SK-N-MC (cell line): ENCODE measurements at regions not wholly inside any gene's neighbourhood (a gene's known extent, or its start where the extent isn't known, plus 50 kb on each side); places are given as distances from the start of the nearest gene placed in this dataset.
"Not testable (repeated sequence)": the region's sequence is repeated elsewhere in the genome, so short reads cannot be mapped to it uniquely, and the experiment has no call there.

Experiments used
- DNase-seq: peaks from one replicate; pipeline ENCODE4 v3.0.0-alpha.2; 2011; ENCODE audit warnings: low read depth, low spot score
- H3K27ac ChIP-seq: fragments of 200-600 bp; sonication (generic); 2 replicates; pipeline ENCODE4 v1.5.1; 2016; ENCODE audit warnings: mixed run types
- H3K36me3 ChIP-seq: fragments of 200-600 bp; sonication (generic); 2 replicates; pipeline ENCODE4 v1.6.1; 2017; ENCODE audit warnings: antibody characterized with exemption, low read length, mixed read lengths; ENCODE audit not compliant: insufficient read depth
- H3K4me3 ChIP-seq: fragments of 200-600 bp; sonication (generic); 2 replicates; pipeline ENCODE4 v1.5.1; 2016
- H3K9ac ChIP-seq: fragments of 200-600 bp; sonication (generic); 2 replicates; pipeline ENCODE4 v1.8.0; 2017; ENCODE audit warnings: mixed run types, mixed read lengths; ENCODE audit not compliant: insufficient read length
- H3K9me3 ChIP-seq: fragments of 200-600 bp; sonication (generic); 2 replicates; pipeline ENCODE4 v1.6.1; 2017; ENCODE audit warnings: low read depth, mild to moderate bottlenecking, antibody characterized with exemption, low read length, moderate library complexity, mixed read lengths
- EZH2 ChIP-seq: fragments of 200-600 bp; sonication (generic); IDR thresholded peaks from one replicate; pipeline ENCODE4 v1.6.1; 2017; ENCODE audit warnings: antibody characterized with exemption
- FOXP2 ChIP-seq: optimal IDR thresholded peaks from 2 replicates; pipeline ENCODE3; 2011; ENCODE audit warnings: mild to moderate bottlenecking, moderate library complexity; ENCODE audit not compliant: insufficient read depth; ENCODE audit errors: extremely low read length, control extremely low read depth
- POLR2AphosphoS5 ChIP-seq: IDR thresholded peaks from 2 replicates; pipeline ENCODE4 v1.6.1; 2012; ENCODE audit warnings: mild to moderate bottlenecking, low read depth, low read length, borderline replicate concordance

DNA sequence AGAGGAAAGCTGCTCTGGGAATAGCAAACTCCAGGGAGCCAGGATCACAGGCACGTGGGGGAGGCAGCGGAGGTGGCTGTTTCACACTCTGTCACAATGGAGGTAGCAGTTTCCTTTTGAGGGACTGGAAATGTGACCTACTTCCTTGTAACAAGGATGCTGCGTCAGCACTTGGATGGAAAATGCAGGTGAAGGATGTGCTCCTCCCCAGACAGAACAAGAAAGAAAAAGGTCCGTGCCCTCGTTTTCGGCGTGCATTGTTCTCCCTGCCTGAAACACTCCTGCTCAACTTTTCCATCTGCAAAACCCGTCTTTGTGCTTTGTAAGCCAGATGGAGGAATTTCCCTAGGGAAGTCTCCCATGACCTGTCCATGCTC lies 55.1 kb upstream of the SH3PXD2B start:
- no peak overlapping the region for H3K4me3 ChIP-seq
- no peak overlapping the region for H3K27ac ChIP-seq
- TF ChIP-seq POLR2AphosphoS5: no peak
- TF ChIP-seq EZH2: no peak
- no peak for TF ChIP-seq FOXP2
- DNase-seq: no peak
- no peaks in the 10 kb centered on the region for H3K9me3 ChIP-seq
- H3K9ac ChIP-seq: no peak overlapping the region
- no peaks in the 10 kb centered on the region for H3K36me3 ChIP-seq

GRCh38 chr5:172508471-172509404 lies 54.4 kb upstream of the SH3PXD2B start:
- Histone ChIP-seq H3K27ac (no peak overlapping the region), H3K4me3 (no peak overlapping the region), H3K36me3 (no peaks in the 10 kb centered on the region), H3K9me3 (no peaks in the 10 kb centered on the region), H3K9ac (no peak overlapping the region)
- TF ChIP-seq POLR2AphosphoS5 (no peak), FOXP2 (no peak), EZH2 (no peak)
- DNase-seq: no peak

DNA sequence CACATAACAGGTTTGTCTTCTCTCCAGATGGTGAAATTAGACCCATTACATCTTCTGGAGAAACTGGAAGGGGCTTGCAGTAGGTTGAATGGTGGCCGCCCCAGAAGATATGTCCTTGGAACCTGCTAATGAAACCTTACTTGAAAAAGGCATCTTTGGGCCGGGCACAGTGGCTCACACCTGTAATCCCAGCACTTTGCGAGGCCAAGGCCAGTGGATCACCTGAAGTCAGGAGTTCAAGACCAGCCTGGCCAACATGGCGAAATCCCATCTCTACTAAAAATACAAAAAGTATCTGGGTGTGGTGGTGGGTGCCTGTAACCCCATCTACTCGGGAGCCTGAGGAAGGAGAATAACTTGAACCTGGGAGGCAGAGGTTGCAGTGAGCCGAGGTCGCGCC lies 53.2 kb upstream of the SH3PXD2B start:
- not testable (repeated sequence) for H3K9ac ChIP-seq, DNase-seq, H3K4me3 ChIP-seq, H3K27ac ChIP-seq, H3K36me3 ChIP-seq, H3K9me3 ChIP-seq

DNA sequence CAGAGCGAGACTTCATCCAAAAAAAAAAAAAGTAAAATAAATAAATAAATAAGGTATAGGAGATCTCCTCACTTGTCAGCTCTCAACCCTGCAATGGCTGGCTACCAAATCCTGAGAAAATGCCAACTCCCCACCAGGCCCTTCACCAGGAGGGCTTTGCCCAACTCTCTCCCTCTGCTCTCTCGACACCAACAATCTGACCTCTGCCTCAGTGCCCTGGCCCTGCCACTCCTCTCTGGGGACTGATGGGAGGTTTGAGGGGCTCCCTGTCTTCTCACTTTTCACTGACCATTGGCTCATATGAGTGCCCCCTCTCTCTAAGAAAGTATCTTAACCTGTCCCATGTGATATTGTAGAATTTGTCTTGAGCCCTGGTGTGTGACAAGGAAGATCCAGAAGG lies 52.6 kb upstream of the SH3PXD2B start:
- Histone ChIP-seq H3K4me3 (no peak overlapping the region), H3K36me3 (no peaks in the 10 kb centered on the region), H3K27ac (no peak overlapping the region), H3K9me3 (no peaks in the 10 kb centered on the region), H3K9ac (no peak overlapping the region)
- no peak for DNase-seq
- no peak for TF ChIP-seq POLR2AphosphoS5
- TF ChIP-seq EZH2: no peak
- TF ChIP-seq FOXP2: no peak

- TF ChIP-seq EZH2 (no peak), POLR2AphosphoS5 (no peak), FOXP2 (no peak)
- no peaks in the 10 kb centered on the region for H3K36me3 ChIP-seq
- H3K4me3 ChIP-seq: no peak overlapping the region
- no peak for DNase-seq
- H3K9me3 ChIP-seq: no peaks in the 10 kb centered on the region
- no peak overlapping the region for H3K27ac ChIP-seq
- H3K9ac ChIP-seq: no peak overlapping the region
Measured at GRCh38 chr5:172506251-172506650, 51.9 kb upstream of the SH3PXD2B start.

- no peaks in the 10 kb centered on the region for H3K36me3 ChIP-seq
- no peak overlapping the region for H3K9ac ChIP-seq
- H3K27ac ChIP-seq: no peak overlapping the region
- TF ChIP-seq EZH2 (no peak), POLR2AphosphoS5 (no peak), FOXP2 (no peak)
- no peak for DNase-seq
- no peak overlapping the region for H3K4me3 ChIP-seq
- H3K9me3 ChIP-seq: no peaks in the 10 kb centered on the region
Measured at GRCh38 chr5:172505845-172506244, 51.5 kb upstream of the SH3PXD2B start.

- Histone ChIP-seq H3K27ac (no peak overlapping the region), H3K36me3 (no peaks in the 10 kb centered on the region)
- TF ChIP-seq FOXP2 (no peak), POLR2AphosphoS5 (no peak), EZH2 (no peak)
Measured at GRCh38 chr5:172505403-172505759, 51.1 kb upstream of the SH3PXD2B start.

DNA sequence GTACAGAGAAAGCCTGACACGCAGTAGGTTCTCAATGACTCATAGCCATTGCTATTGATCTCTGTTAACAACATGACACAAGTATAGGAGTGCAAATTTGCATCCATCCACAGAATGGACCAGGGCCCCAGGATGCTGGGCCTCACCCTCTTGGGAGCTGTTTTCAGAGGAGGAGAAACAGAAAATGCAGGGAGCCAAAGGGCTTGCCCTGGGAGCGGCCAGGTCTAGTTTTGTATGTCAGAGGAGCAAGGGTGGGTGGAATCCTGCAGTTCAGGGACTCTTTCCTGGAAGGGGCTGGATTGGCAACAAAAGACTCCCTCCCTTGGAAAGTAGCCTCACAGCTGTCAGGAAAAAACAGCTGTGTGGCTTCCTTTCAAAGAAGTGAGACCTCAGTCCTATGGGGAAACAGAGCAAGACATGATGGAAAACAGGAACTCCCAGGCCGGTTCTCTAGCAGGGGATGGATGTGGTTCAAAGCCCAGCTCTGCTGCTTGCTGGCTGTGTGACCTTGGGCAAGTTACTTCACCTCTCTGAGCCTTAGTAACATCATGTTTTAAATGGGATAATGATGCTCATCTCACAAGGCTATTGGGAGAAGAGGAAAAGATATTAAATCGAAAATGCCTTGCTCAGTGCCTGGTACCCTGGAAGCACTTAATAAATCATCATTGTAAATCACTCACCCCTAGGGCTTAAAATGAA lies 50.5 kb upstream of the SH3PXD2B start:
- no peak overlapping the region for H3K4me3 ChIP-seq
- H3K36me3 ChIP-seq: no peaks in the 10 kb centered on the region
- TF ChIP-seq EZH2 (no peak), FOXP2 (no peak), POLR2AphosphoS5 (no peak)
- no peak overlapping the region for H3K9ac ChIP-seq
- H3K9me3 ChIP-seq: no peaks in the 10 kb centered on the region
- DNase-seq: no peak
- no peak overlapping the region for H3K27ac ChIP-seq

More at GRCh38 chr5:172505403-172505759, 51.1 kb upstream of the SH3PXD2B start:
- no peak for DNase-seq
- H3K9me3 ChIP-seq: no peaks in the 10 kb centered on the region
- H3K9ac ChIP-seq: no peak overlapping the region
- no peak overlapping the region for H3K4me3 ChIP-seq
